HepG2 (cell line): ENCODE measurements at regions not wholly inside any gene's neighbourhood (a gene's known extent, or its start where the extent isn't known, plus 50 kb on each side); places are given as distances from the start of the nearest gene placed in this dataset.

ENCODE experiments used
- ATAC-seq: fragments of 200-7000 bp; cut with Tn5 transposase; 3 replicates; pipeline ENCODE4 v1.9.1; 2020; ENCODE audit warnings: mild to moderate bottlenecking, moderate library complexity
- BruUV-seq: library from RNA; stranded (reverse); fragments of 400-500 nt; replicated peaks from 2 replicates; lab custom pipeline; 2021; lab: Mats Ljungman, UMichigan
- CTCF ChIA-PET: fragments of 300-600 bp; formaldehyde crosslinking; extraction: SDS; loops from one replicate; lab custom pipeline; 2021; ENCODE audit warnings: low total read pairs, inconsistent platforms, low intra/inter-chr PET ratio; lab: Yijun Ruan, JAX
- POLR2A ChIA-PET: fragments of 350-600 bp; sonication (Branson Sonifier 250); formaldehyde crosslinking; loops from one replicate; lab custom pipeline; 2020; ENCODE audit warnings: antibody characterized with exemption, inconsistent platforms; lab: Yijun Ruan, JAX
- DNase-seq: peaks from one replicate; pipeline ENCODE4 v3.0.0-alpha.2; 2015; ENCODE audit warnings: low spot score
- FAIRE-seq: peaks from 3 replicates; lab custom pipeline; 2011; peaks lifted over from hg19 to GRCh38; lab: Jason Lieb, UNC
- H2AFZ ChIP-seq: one replicate; pipeline ENCODE4 v1.6.1; 2011; ENCODE audit warnings: low read length, inconsistent platforms
- H3K27ac ChIP-seq: fragments of 300-600 bp; 3 replicates; pipeline ENCODE4 v1.8.0; 2011; ENCODE audit warnings: mixed run types, mild to moderate bottlenecking, mixed read lengths, low read length, inconsistent platforms; ENCODE audit not compliant: insufficient read depth; ENCODE audit errors: extremely low read length
- H3K27me3 ChIP-seq, 2 experiments: fragments of 200-600 bp in 1 of 2; 2 replicates in 1 of 2; 3 replicates in 1 of 2; pipeline versions ENCODE4 v1.6.0 to v1.8.0; 2011; ENCODE audit warnings: low read length in 2 of 2, mild to moderate bottlenecking in 2 of 2, moderate library complexity in 2 of 2, inconsistent platforms in 1 of 2; ENCODE audit not compliant: insufficient read depth in 2 of 2, control insufficient read depth in 1 of 2
- H3K36me3 ChIP-seq, 2 experiments: fragments of 200-600 bp in 1 of 2; replicated peaks in 1 of 2; 2 replicates in 1 of 2; 3 replicates in 1 of 2; pipeline versions ENCODE4 v1.5.1 to v1.8.0; 2011; ENCODE audit warnings: low read length in 2 of 2, inconsistent platforms in 1 of 2; ENCODE audit not compliant: insufficient read depth in 2 of 2, control insufficient read depth in 1 of 2
- H3K4me1 ChIP-seq: 2 replicates; pipeline ENCODE4 v1.5.1; 2012; ENCODE audit warnings: low read length, inconsistent platforms; ENCODE audit not compliant: insufficient read depth
- H3K4me2 ChIP-seq: 2 replicates; pipeline ENCODE4 v1.6.0; 2011; ENCODE audit warnings: low read depth, low read length, inconsistent platforms
- H3K4me3 ChIP-seq, 3 experiments: fragments of 200-600 bp in 1 of 3; sonication (generic), shearing (Covaris generic) in 1 of 3; replicated peaks in 1 of 3; 2 replicates each; pipeline ENCODE4 v1.5.1; 2011 to 2016; ENCODE audit warnings: low read length in 3 of 3, inconsistent platforms in 2 of 3, low read depth in 2 of 3, mild to moderate bottlenecking in 2 of 3, control low read depth in 1 of 3, mixed read lengths in 1 of 3; ENCODE audit not compliant: insufficient read depth in 1 of 3
- H3K79me2 ChIP-seq: one replicate; pipeline ENCODE4 v1.6.1; 2011; ENCODE audit warnings: low read length, inconsistent platforms; ENCODE audit not compliant: insufficient read depth
- H3K9ac ChIP-seq: 2 replicates; pipeline ENCODE4 v1.6.0; 2011; ENCODE audit warnings: mild to moderate bottlenecking, low read depth, low read length, inconsistent platforms; ENCODE audit not compliant: insufficient read depth
- H3K9me3 ChIP-seq: 2 replicates; pipeline ENCODE4 v1.5.1; 2012; ENCODE audit warnings: mild to moderate bottlenecking, low read length
- H4K20me1 ChIP-seq: 2 replicates; pipeline ENCODE4 v1.6.0; 2011; ENCODE audit warnings: inconsistent platforms, mild to moderate bottlenecking, low read length, moderate library complexity; ENCODE audit not compliant: insufficient read depth
- CREBL2 ChIP-seq: sonication (generic); formaldehyde crosslinking; IDR thresholded peaks from 2 replicates; pipeline ENCODE4 v1.8.1; 2023; ENCODE audit warnings: missing genetic modification reagents, mild to moderate bottlenecking, borderline replicate concordance
- FOXA1 ChIP-seq, 2 experiments: fragments of 450-650 bp in 1 of 2; sonication (generic) in 1 of 2; formaldehyde crosslinking in 1 of 2; IDR thresholded peaks; 2 replicates each; pipeline versions ENCODE4 v1.4.0 to v1.6.1; 2016 to 2020; ENCODE audit warnings: missing genetic modification reagents in 1 of 2
- ZNF432 ChIP-seq: sonication (generic); formaldehyde crosslinking; IDR thresholded peaks from 2 replicates; pipeline ENCODE4 v1.5.0; 2020; ENCODE audit warnings: missing genetic modification reagents, mild to moderate bottlenecking, borderline replicate concordance
- ZNF574 ChIP-seq: sonication (generic); formaldehyde crosslinking; IDR thresholded peaks from 2 replicates; pipeline ENCODE4 v1.4.0; 2020; ENCODE audit warnings: missing genetic modification reagents
- ZNF747 ChIP-seq: sonication (generic); formaldehyde crosslinking; IDR thresholded peaks from 2 replicates; pipeline ENCODE4 v1.8.1; 2023; ENCODE audit warnings: missing genetic modification reagents, mild to moderate bottlenecking, borderline replicate concordance
- ZNF761 ChIP-seq: sonication (generic); formaldehyde crosslinking; conservative IDR thresholded peaks from 2 replicates; pipeline ENCODE4 v1.4.0; 2020; ENCODE audit warnings: mild to moderate bottlenecking, missing genetic modification reagents
- WGBS: methylation state at CpG from one replicate; pipeline ENCODE4 v1.1.6; 2017; ENCODE audit warnings: low lambda C conversion rate; 5-methylcytosine and 5-hydroxymethylcytosine counted together
- in situ Hi-C: cut with HindIII; loops from 2 replicates; pipeline ENCODE4 v1.10.0; 2017; ENCODE audit warnings: low pct_unique_long_range_greater_than_20kb; ENCODE audit not compliant: extremely low pct_ligation_motif_present
- intact Hi-C: fragments of 100-400 bp; cut with micrococcal nuclease; formaldehyde crosslinking; loops from one replicate; pipeline ENCODE4 v1.10.0; 2022; ENCODE audit not compliant: unreplicated experiment
- TF ChIP-seq, protein P1 (sequence below): sonication (generic); formaldehyde crosslinking; conservative IDR thresholded peaks from 2 replicates; pipeline ENCODE4 v1.8.0; 2022; ENCODE audit warnings: low read depth, missing genetic modification reagents

DNA sequence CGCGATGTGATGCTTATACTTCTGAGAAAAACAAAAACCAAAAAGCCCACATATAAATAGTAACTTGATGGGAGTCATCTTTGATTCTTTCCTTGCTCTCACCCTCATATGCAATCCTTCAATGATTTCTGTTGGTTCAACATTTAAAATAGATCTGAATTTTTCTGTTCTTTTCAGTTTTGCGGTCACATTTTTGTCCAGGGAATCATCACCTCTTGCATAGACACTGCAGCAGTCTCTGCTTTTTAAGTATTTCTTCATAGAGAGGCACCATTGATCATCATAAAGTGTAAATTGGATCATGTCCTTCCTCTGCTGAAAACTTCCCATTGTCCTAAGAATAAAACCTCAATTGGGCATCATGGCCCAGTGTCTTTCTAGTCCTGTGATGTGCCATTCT lies 81.1 kb upstream of the SLC4A4 start (continued):
- TF ChIP-seq ZNF761 (CRISPR knock-in tag) (no peak), ZNF747 (CRISPR knock-in tag) (no peak), ZNF432 (no peak)

DNA sequence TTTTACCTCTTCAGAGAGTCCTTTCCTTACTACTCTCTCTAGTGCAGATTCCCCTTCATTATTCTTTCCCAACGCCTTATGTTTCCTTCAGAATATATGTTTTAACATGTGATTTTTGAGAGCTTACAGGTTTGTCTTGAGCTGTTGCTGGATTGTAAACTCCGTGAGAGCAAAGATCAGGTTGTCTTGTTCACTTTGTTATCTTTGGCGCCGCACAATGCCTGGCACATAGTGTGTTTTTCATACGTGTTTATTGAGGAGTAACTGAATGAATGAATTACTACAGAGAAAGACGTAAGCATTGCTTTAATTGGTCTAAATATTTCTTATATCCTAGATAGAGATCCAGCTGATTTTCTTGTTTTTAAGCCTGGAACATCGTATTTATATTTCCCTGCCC lies 80.5 kb upstream of the SLC4A4 start:
- BruUV-seq = no TSS peak
- H3K79me2 ChIP-seq = no peaks in the 10 kb centered on the region
- ATAC-seq (no peak), DNase-seq (no peak), FAIRE-seq (no peak)
- TF ChIP-seq, protein P1, sequence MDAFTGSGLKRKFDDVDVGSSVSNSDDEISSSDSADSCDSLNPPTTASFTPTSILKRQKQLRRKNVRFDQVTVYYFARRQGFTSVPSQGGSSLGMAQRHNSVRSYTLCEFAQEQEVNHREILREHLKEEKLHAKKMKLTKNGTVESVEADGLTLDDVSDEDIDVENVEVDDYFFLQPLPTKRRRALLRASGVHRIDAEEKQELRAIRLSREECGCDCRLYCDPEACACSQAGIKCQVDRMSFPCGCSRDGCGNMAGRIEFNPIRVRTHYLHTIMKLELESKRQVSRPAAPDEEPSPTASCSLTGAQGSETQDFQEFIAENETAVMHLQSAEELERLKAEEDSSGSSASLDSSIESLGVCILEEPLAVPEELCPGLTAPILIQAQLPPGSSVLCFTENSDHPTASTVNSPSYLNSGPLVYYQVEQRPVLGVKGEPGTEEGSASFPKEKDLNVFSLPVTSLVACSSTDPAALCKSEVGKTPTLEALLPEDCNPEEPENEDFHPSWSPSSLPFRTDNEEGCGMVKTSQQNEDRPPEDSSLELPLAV (CRISPR knock-in tag) = no peak
- no peak for TF ChIP-seq ZNF574 (CRISPR knock-in tag)
- TF ChIP-seq CREBL2 (CRISPR knock-in tag) = no peak
- TF ChIP-seq FOXA1 (IDR thresholded peaks at IDR 0.05) = no peak
- TF ChIP-seq FOXA1 (CRISPR knock-in tag; IDR thresholded peaks at IDR 0.05) = no peak
- POLR2A ChIA-PET = no interaction called here
- no peaks in the 10 kb centered on the region for H3K4me1 ChIP-seq
- no peaks in the 10 kb centered on the region for H3K9me3 ChIP-seq
- H2AFZ ChIP-seq = no peak overlapping the region
- in situ Hi-C loops = no loop called here
- no peak overlapping the region for H3K4me2 ChIP-seq
- no peaks in the 10 kb centered on the region for H4K20me1 ChIP-seq
- H3K27me3 ChIP-seq = no peaks in the 10 kb centered on the region
- H3K27ac ChIP-seq = no peak overlapping the region
- no peaks in the 10 kb centered on the region for H3K36me3 ChIP-seq
- WGBS = 37% methylated on average over 7 of the region's 7 CpGs
- intact Hi-C loops = no loop called here
- CTCF ChIA-PET = no interaction called here
- no peak overlapping the region for H3K4me3 ChIP-seq
- H3K9ac ChIP-seq = no peak overlapping the region
